SJSA1 (cell line): ENCODE measurements at regions not wholly inside any gene's neighbourhood (a gene's known extent, or its start where the extent isn't known, plus 50 kb on each side); places are given as distances from the start of the nearest gene placed in this dataset.

ENCODE experiments used
- DNase-seq, 2 experiments: peaks; one replicate each; pipeline ENCODE4 v3.0.0-alpha.2; 2015 to 2020; ENCODE audit warnings: low spot score in 2 of 2, low read depth in 1 of 2
- H3K27ac ChIP-seq: fragments of 250-450 bp; sonication (Bioruptor Pico); 2 replicates; pipeline ENCODE4 v1.5.1; 2020; ENCODE audit warnings: mild to moderate bottlenecking, moderate library complexity
- H3K27me3 ChIP-seq: fragments of 250-450 bp; sonication (Bioruptor Pico); replicated peaks from 2 replicates; pipeline ENCODE4 v1.5.1; 2020; ENCODE audit warnings: mild to moderate bottlenecking, moderate library complexity
- H3K36me3 ChIP-seq: fragments of 250-450 bp; sonication (Bioruptor Pico); 2 replicates; pipeline ENCODE4 v1.5.1; 2020; ENCODE audit warnings: mild to moderate bottlenecking
- H3K4me1 ChIP-seq: fragments of 250-450 bp; sonication (Bioruptor Pico); replicated peaks from 2 replicates; pipeline ENCODE4 v1.6.1; 2021; ENCODE audit warnings: mild to moderate bottlenecking
- H3K4me3 ChIP-seq: fragments of 250-450 bp; sonication (Bioruptor Pico); 2 replicates; pipeline ENCODE4 v1.5.1; 2020; ENCODE audit warnings: mild to moderate bottlenecking
- H3K9me3 ChIP-seq: fragments of 250-450 bp; sonication (Bioruptor Pico); replicated peaks from 2 replicates; pipeline ENCODE4 v1.5.1; 2020; ENCODE audit warnings: mild to moderate bottlenecking

- Histone ChIP-seq H3K36me3 (no peaks in the 10 kb centered on the region), H3K9me3 (no peaks in the 10 kb centered on the region)
- DNase-seq: no peak
Measured at GRCh38 chr12:123100882-123101281, 50.0 kb downstream of the PITPNM2 start.

GRCh38 chr12:123100450-123100849 lies 50.4 kb downstream of the PITPNM2 start:
- Histone ChIP-seq H3K36me3 (no peaks in the 10 kb centered on the region), H3K4me3 (no peak overlapping the region)

More at GRCh38 chr12:123100882-123101281, 50.0 kb downstream of the PITPNM2 start:
- Histone ChIP-seq H3K27me3 (no peaks in the 10 kb centered on the region), H3K4me3 (no peak overlapping the region), H3K27ac (no peak overlapping the region), H3K4me1 (no peaks in the 10 kb centered on the region)

GRCh38 chr12:123099560-123100192 lies 51.2 kb downstream of the PITPNM2 start:
- no peak overlapping the region for H3K27ac ChIP-seq
- no peak overlapping the region for H3K4me3 ChIP-seq
- no peaks in the 10 kb centered on the region for H3K27me3 ChIP-seq
- H3K9me3 ChIP-seq: no peaks in the 10 kb centered on the region
- DNase-seq: no peak
- peaks cover 11% of the 10 kb centered on the region for H3K4me1 ChIP-seq
- H3K36me3 ChIP-seq: no peaks in the 10 kb centered on the region

More at GRCh38 chr12:123100450-123100849, 50.4 kb downstream of the PITPNM2 start:
- DNase-seq: no peak
- peaks cover 3% of the 10 kb centered on the region; the same call in 1 of the 2 replicates for H3K4me1 ChIP-seq
- no peak overlapping the region for H3K27ac ChIP-seq
- no peaks in the 10 kb centered on the region for H3K9me3 ChIP-seq
- no peaks in the 10 kb centered on the region for H3K27me3 ChIP-seq

GRCh38 chr12:123098780-123099179 lies 52.1 kb downstream of the PITPNM2 start:
- H3K4me1 ChIP-seq: peaks cover 17% of the 10 kb centered on the region
- H3K4me3 ChIP-seq: no peak overlapping the region
- no peak overlapping the region for H3K27ac ChIP-seq
- H3K36me3 ChIP-seq: no peaks in the 10 kb centered on the region
- H3K27me3 ChIP-seq: no peaks in the 10 kb centered on the region
- no peaks in the 10 kb centered on the region for H3K9me3 ChIP-seq
- no peak for DNase-seq

GRCh38 chr12:123097561-123098084 lies 53.3 kb downstream of the PITPNM2 start:
- no peak overlapping the region for H3K27ac ChIP-seq
- H3K4me1 ChIP-seq: peaks cover 17% of the 10 kb centered on the region
- no peak overlapping the region for H3K4me3 ChIP-seq
- no peak for DNase-seq
- no peaks in the 10 kb centered on the region for H3K36me3 ChIP-seq
- no peaks in the 10 kb centered on the region for H3K27me3 ChIP-seq
- no peaks in the 10 kb centered on the region for H3K9me3 ChIP-seq

GRCh38 chr12:123096741-123097140 lies 54.1 kb downstream of the PITPNM2 start:
- no peaks in the 10 kb centered on the region for H3K27me3 ChIP-seq
- no peaks in the 10 kb centered on the region for H3K36me3 ChIP-seq
- no peak overlapping the region for H3K4me3 ChIP-seq
- peaks cover 17% of the 10 kb centered on the region for H3K4me1 ChIP-seq
- H3K9me3 ChIP-seq: no peaks in the 10 kb centered on the region
- no peak for DNase-seq
- no peak overlapping the region for H3K27ac ChIP-seq

GRCh38 chr12:123096182-123096581 lies 54.7 kb downstream of the PITPNM2 start:
- Histone ChIP-seq H3K4me3 (no peak overlapping the region), H3K27ac (no peak overlapping the region), H3K36me3 (no peaks in the 10 kb centered on the region), H3K4me1 (peaks cover 17% of the 10 kb centered on the region), H3K9me3 (no peaks in the 10 kb centered on the region), H3K27me3 (no peaks in the 10 kb centered on the region)
- DNase-seq: no peak

- DNase-seq: no peak
- Histone ChIP-seq H3K36me3 (no peaks in the 10 kb centered on the region), H3K27me3 (no peaks in the 10 kb centered on the region), H3K27ac (no peak overlapping the region), H3K4me1 (peaks cover 22% of the 10 kb centered on the region), H3K4me3 (no peak overlapping the region), H3K9me3 (no peaks in the 10 kb centered on the region)
Measured at GRCh38 chr12:123095078-123095881, 55.6 kb downstream of the PITPNM2 start.

GRCh38 chr12:123094349-123095077 lies 56.4 kb downstream of the PITPNM2 start:
- H3K4me1 ChIP-seq: peaks cover 29% of the 10 kb centered on the region
- H3K36me3 ChIP-seq: no peaks in the 10 kb centered on the region
- H3K9me3 ChIP-seq: no peaks in the 10 kb centered on the region
- H3K27ac ChIP-seq: no peak overlapping the region
- DNase-seq: peak; percentile 65 to 69
- H3K4me3 ChIP-seq: no peak overlapping the region
- no peaks in the 10 kb centered on the region for H3K27me3 ChIP-seq

GRCh38 chr12:123092866-123093265 lies 58.0 kb downstream of the PITPNM2 start:
- DNase-seq: no peak
- no peak overlapping the region for H3K27ac ChIP-seq
- H3K36me3 ChIP-seq: no peaks in the 10 kb centered on the region
- peaks cover 34% of the 10 kb centered on the region for H3K4me1 ChIP-seq
- no peak overlapping the region for H3K4me3 ChIP-seq
- H3K9me3 ChIP-seq: no peaks in the 10 kb centered on the region
- no peaks in the 10 kb centered on the region for H3K27me3 ChIP-seq

- no peaks in the 10 kb centered on the region for H3K36me3 ChIP-seq
- H3K27me3 ChIP-seq: no peaks in the 10 kb centered on the region
- H3K27ac ChIP-seq: no peak overlapping the region
- H3K4me1 ChIP-seq: peaks cover 34% of the 10 kb centered on the region
- no peak for DNase-seq
- H3K9me3 ChIP-seq: no peaks in the 10 kb centered on the region
- no peak overlapping the region for H3K4me3 ChIP-seq
Measured at GRCh38 chr12:123091230-123092150, 59.4 kb downstream of the PITPNM2 start.

- Histone ChIP-seq H3K27me3 (no peaks in the 10 kb centered on the region), H3K9me3 (no peaks in the 10 kb centered on the region), H3K4me3 (no peak overlapping the region), H3K27ac (peak overlapping the region; percentile 26), H3K4me1 (peaks cover 24% of the 10 kb centered on the region), H3K36me3 (no peaks in the 10 kb centered on the region)
- DNase-seq: peak; percentile 74 to 79
Measured at GRCh38 chr12:123089631-123090353, 61.1 kb downstream of the PITPNM2 start.
